Small intestine (tissue), 7 donors: ENCODE measurements at regions not wholly inside any gene's neighbourhood (a gene's known extent, or its start where the extent isn't known, plus 50 kb on each side); places are given as distances from the start of the nearest gene placed in this dataset.

Experiments
- DNase-seq, 2 donors: peaks; one replicate each; pipeline versions ENCODE4 v3.0.0 to v3.0.0-alpha.2; 2013
- FAIRE-seq: peaks from 2 replicates; lab custom pipeline; 2012; peaks lifted over from hg19 to GRCh38; lab: Jason Lieb, UNC
- H3K27ac ChIP-seq, 3 donors: one replicate each; pipeline ENCODE4 v1.5.1; 2013; ENCODE audit warnings: low read length in 2 of 3, mild to moderate bottlenecking in 2 of 3, control low read depth in 1 of 3, inconsistent platforms in 1 of 3, low read depth in 1 of 3, moderate library complexity in 1 of 3
- H3K27me3 ChIP-seq, 3 donors: one replicate each; pipeline ENCODE4 v1.6.1; 2013; ENCODE audit warnings: low read length in 3 of 3, inconsistent platforms in 1 of 3; ENCODE audit not compliant: control insufficient read depth in 3 of 3, insufficient read depth in 3 of 3
- H3K36me3 ChIP-seq, 3 donors: one replicate each; pipeline ENCODE4 v1.6.1; 2013; ENCODE audit warnings: low read length in 3 of 3, inconsistent platforms in 1 of 3, low read depth in 1 of 3, mild to moderate bottlenecking in 1 of 3, moderate library complexity in 1 of 3; ENCODE audit not compliant: control insufficient read depth in 3 of 3, insufficient read depth in 2 of 3
- H3K4me1 ChIP-seq, 3 donors: one replicate each; pipeline ENCODE4 v1.6.1; 2013; ENCODE audit warnings: low read length in 2 of 3, inconsistent platforms in 1 of 3, low read depth in 1 of 3, mild to moderate bottlenecking in 1 of 3, moderate library complexity in 1 of 3; ENCODE audit not compliant: control insufficient read depth in 3 of 3, insufficient read depth in 2 of 3
- H3K4me3 ChIP-seq, 3 donors: one replicate each; pipeline ENCODE4 v1.5.1; 2013; ENCODE audit warnings: low read length in 3 of 3, control low read depth in 1 of 3, inconsistent platforms in 1 of 3, low read depth in 1 of 3, mild to moderate bottlenecking in 1 of 3, moderate library complexity in 1 of 3
- H3K9me3 ChIP-seq, 2 donors: one replicate each; pipeline ENCODE4 v1.6.1; 2013; ENCODE audit warnings: low read depth in 1 of 2, low read length in 1 of 2; ENCODE audit not compliant: control insufficient read depth in 2 of 2, insufficient read depth in 1 of 2
- WGBS, 3 donors: extraction: QIAGEN DNeasy Blood & Tissue Kit; methylation state at CpG; one replicate each; pipeline ENCODE4 v1.1.7; 2013; 5-methylcytosine and 5-hydroxymethylcytosine counted together
- donor health status: healthy with polysubstance abuse.
- donor health status: control.
- donor health status: control.
- donor health status: Bipolar disorder and iron deficiency.
- donor health status: healthy.

DNA sequence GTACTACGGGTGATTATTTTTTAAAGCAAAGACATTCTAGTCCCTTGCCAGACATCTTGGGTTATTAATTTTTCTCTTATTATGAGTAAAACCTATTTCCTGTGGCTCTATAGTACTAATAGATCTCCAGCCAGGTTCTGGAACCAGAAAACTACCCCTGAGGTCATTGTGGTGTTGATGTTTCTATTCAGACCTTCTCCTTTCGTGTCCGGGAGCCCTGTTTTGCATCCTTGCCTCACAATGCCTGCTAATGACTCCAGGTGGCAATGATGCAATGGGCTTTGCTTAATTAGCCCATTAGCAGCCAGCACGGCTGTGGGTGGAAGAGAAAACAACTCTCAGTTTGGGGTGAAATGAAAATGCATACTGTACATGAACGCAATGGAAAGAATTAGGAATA is 62.9 kb upstream of the ARG1 start:
- H3K4me3 ChIP-seq = no peak overlapping the region
- no peak for FAIRE-seq
- no peaks in the 10 kb centered on the region for H3K27me3 ChIP-seq
- DNase-seq = no peak
- peaks cover 0 to 16% of the 10 kb centered on the region in 2 donors for H3K9me3 ChIP-seq
- H3K4me1 ChIP-seq = no peaks in the 10 kb centered on the region
- H3K27ac ChIP-seq = no peak overlapping the region
- H3K36me3 ChIP-seq = no peaks in the 10 kb centered on the region
- 76 to 87% (median 80%) methylated on average over 5 of the region's 5 CpGs for WGBS, 3 donors

DNA sequence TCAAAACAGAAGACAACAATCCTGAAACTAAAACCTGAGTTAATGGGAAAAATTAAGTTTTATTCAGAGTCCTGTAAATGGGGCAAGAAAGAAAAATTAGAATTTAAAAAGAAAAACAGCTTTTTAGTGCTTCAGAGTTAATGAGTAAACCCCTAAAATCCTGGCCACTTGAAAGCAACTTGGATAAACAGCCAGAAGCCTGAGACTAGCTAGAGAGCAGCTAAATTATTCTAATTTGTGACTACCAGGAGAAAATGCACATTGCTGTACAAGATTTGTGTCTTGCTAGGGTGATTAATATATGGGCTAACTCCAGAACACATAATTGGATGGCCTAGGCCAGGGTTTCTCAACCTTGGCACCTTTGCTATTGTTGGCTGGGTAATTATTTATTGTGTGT is 62.4 kb upstream of the ARG1 start:
- H3K36me3 ChIP-seq = no peaks in the 10 kb centered on the region
- no peak overlapping the region for H3K4me3 ChIP-seq
- H3K4me1 ChIP-seq = no peaks in the 10 kb centered on the region
- FAIRE-seq = no peak
- H3K27me3 ChIP-seq = no peaks in the 10 kb centered on the region
- DNase-seq = no peak
- H3K9me3 ChIP-seq = peaks cover 0 to 16% of the 10 kb centered on the region in 2 donors
- no peak overlapping the region for H3K27ac ChIP-seq

DNA sequence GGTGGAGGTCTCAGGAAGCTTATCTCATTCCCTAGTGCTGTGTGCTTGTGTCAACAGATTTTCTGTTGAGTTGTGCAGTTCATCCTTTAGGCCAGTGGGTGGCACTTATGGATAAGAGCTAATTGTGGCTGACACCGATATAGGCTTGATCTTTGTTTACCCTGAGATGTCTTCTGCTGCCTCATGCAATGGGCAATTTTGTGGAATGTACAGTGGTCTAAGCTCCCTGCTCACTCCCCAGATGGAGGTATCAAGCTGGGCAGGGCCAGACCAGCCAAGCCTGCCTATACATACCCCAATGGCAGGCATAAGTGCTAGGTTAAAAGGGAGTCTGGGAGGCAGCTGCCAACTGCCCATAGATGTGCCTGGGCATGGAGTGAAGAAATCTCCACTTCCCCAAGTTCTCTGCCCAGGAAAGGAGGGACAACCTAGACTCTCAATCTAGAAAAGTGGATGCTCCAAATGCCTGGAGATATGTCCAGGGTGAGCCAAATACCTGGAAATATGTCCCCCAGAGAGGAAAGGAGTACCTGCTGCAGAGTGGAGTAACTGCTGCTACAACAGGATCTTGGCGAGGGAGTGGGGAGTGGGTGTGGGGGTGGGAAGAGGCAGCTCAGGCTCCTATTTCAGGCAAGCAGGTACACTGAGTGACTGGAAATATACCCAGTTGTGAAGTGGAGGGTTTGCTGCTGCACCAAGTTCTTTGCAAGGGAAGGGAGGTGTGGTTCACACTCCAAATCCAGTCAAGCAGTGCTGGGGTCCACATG is 53.2 kb upstream of the ARG1 start:
- DNase-seq (peak; percentile 51 to 61), FAIRE-seq (no peak)
- no peak overlapping the region for H3K4me3 ChIP-seq
- H3K4me1 ChIP-seq = no peaks in the 10 kb centered on the region
- H3K27me3 ChIP-seq = no peaks in the 10 kb centered on the region
- WGBS, 3 donors = 45 to 50% (median 47%) methylated on average over 2 of the region's 2 CpGs
- no peak overlapping the region for H3K27ac ChIP-seq
- H3K9me3 ChIP-seq = peaks cover 0 to 4% of the 10 kb centered on the region in 2 donors
- no peaks in the 10 kb centered on the region for H3K36me3 ChIP-seq
